GM21723 (cell line): ENCODE measurements at regions not wholly inside any gene's neighbourhood (a gene's known extent, or its start where the extent isn't known, plus 50 kb on each side); places are given as distances from the start of the nearest gene placed in this dataset.
"Not testable (repeated sequence)": the region's sequence is repeated elsewhere in the genome, so short reads cannot be mapped to it uniquely, and the experiment has no call there.

Experiments
- ATAC-seq: cut with Tn5 transposase; IDR thresholded peaks from one replicate; pipeline ENCODE4 v1.9.1; 2021; ENCODE audit warnings: mild to moderate bottlenecking, moderate library complexity; ENCODE audit not compliant: unreplicated experiment

DNA sequence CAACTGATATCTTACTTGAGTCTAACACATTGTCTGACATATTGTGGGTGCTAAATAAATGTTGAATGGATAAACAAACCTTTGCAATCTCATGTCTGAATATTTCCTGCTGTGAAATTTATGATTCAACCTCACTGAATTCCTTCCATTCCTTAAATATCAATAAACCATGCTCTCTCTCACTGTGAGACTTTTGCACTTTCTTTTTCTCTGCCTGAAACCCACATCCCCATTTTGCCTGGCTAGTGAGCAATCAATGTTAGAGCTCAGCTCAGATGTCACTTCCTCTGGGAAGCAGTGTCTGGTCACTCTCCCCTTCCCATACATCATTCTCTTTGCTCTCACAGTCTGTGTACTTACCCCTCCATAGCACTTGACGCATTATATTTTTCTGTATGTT is 383.7 kb upstream of the TRPC7 start:
- ATAC-seq = no peak

GRCh38 chr5:136743052-136743451 is 377.7 kb upstream of the TRPC7 start:
- ATAC-seq = no peak

GRCh38 chr5:136740228-136740627 is 374.9 kb upstream of the TRPC7 start:
- no peak for ATAC-seq

DNA sequence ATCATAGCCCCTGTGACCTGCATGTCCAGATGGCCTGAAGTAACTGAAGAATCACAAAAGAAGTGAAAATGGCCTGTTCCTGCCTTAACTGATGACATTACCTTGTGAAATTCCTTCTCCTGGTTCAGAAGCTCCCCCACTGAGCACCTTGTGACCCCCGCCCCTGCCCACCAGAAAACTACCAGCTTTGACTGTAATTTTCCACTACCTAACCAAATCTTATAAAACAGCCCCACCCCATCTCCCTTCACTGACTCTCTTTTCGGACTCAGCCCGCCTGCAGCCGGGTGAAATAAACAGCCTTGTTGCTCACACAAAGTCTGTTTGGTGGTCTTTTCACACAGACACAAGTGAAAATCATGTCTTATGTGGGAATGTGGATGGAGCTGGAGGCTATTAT is 373.9 kb upstream of the TRPC7 start:
- not testable (repeated sequence) for ATAC-seq

DNA sequence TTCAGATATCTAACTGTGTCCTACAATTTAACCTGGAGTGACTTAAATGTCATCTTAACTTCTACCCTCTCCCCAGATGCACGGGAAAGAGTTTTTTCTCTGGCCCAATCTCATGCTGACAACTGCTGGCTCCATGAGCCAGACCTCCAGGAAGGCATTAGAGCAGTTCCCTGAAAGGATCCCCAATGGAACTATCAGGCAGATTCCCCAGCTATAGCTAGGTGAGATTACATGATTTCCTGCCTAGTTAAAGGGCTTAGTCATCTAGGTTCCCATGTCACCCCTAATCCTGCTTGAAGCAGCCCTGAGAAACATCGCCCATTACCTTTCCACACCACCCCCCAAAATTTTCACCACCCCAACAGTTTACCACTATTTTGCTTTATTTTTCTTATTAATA is 373.5 kb upstream of the TRPC7 start:
- ATAC-seq = no peak

- no peak for ATAC-seq
These were observed 370.7 kb upstream of the TRPC7 start for GRCh38 chr5:136736021-136736420.

GRCh38 chr5:136735611-136736010 is 370.3 kb upstream of the TRPC7 start:
- ATAC-seq = not testable (repeated sequence)

DNA sequence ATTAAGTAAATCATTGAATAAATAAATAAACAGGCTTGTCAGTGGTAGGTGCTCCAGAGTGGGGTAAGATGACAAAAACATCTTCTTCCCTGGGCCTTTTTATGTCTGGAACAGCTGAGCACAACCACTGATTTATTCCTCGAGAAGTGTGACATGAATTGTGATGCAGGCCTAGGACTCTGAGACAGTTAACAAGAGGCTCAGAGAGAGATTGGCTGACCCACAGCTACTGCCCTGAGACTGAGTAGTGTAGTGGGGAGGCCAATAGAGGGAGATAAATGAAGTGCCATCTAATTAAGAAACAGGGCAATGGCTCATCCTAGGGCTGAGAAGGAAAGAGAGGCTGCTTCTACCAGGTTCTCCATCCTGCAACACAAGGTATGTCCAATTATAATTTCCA is 369.3 kb upstream of the TRPC7 start:
- no peak for ATAC-seq

DNA sequence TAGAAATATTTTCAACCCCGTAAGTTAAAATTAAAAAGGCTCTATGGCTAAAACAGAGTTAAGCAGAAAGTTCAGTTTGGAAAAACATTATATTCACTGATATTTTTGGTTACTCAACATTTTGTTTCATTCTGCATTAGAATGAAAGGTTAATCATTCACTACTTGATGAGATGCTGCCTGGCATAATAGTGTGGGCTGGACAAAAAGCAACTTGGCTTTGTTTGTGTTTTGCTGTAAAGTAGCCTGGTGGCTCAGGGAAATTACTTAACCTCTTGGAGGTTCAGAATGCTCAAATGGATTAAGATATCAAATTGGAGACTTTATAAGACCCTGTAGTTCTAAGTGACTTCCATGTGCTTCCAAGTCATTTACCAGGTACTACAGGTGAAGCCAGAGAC is 367.4 kb upstream of the TRPC7 start:
- no peak for ATAC-seq

DNA sequence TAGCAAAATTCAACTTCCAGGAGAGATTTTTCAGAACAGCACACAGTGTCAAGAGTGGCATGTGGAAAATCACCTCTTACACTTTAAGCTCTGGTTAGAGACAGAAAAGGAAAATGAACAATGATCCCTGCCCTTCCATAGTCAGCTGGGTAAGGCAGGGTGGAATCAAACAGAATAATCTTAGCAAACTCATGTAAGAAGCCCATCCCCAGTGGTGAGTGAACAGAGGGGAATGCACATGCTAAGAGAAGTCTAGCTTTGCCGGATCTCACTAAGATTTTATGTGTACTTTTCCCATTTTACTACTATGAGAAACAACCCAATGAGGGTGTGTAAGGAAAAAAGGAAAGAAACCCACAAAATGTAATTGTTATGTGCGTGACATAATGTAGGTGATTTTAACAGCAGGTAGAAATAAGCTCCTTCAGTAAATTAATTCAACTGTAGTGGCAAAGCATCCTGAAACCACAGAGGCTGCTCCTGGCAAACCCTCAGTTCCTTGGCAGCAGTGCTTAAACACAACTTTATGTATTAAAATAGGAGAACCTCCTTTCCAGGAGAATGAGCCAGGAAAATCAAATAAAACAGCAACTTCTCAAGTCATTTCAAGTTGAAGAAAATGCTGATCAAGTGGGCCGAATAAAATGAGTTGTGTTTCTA is 366.0 kb upstream of the TRPC7 start:
- no peak for ATAC-seq

GRCh38 chr5:136730426-136730825 is 365.1 kb upstream of the TRPC7 start:
- no peak for ATAC-seq

DNA sequence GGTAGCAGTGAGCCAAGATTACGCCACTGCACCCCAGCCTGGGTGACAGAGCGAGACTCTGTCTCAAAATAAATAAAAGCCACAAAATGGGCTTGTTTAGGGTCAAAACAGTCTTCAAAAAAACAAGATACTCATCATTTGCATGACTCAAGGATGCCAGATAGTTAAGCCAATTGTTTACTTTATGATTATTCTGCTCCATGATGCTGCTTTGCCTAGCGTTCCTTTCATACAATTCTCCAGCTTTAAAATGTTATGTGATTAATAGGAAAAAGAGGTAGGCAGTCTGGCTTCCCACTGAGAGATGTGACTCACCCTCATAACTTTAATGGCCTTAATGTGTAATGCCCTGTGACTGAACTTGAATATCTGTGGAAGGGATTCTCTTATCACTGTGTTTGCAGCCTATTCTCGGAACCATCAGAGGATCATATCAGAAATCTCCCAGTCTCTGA is 364.6 kb upstream of the TRPC7 start:
- no peak for ATAC-seq

DNA sequence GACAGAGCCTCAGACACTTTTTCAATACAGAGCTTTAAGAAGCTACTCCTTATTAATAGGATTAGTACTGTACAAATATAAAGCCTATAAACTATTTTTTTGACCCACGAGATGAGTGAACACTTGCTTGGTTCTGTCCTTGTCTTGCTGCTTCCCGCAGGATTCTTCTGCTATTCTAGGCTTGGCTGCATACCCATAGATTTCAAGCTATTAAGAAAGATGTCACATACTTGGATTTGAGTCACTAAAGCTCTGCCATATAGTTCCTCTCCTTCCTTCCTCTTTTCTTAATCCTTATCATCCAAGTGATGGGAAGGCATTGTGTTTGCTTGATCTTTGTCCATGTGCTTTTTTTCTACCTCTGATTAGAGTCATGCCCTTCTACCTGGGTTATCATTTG is 361.2 kb upstream of the TRPC7 start:
- no peak for ATAC-seq

- no peak for ATAC-seq
These were observed 358.8 kb upstream of the TRPC7 start for GRCh38 chr5:136724161-136724560.

- ATAC-seq = no peak
These were observed 357.2 kb upstream of the TRPC7 start for GRCh38 chr5:136722581-136722980.

- ATAC-seq = no peak
These were observed 356.7 kb upstream of the TRPC7 start for GRCh38 chr5:136722086-136722485.

- no peak for ATAC-seq
These were observed 355.3 kb upstream of the TRPC7 start for GRCh38 chr5:136720674-136721073.

- ATAC-seq = no peak
These were observed 352.6 kb upstream of the TRPC7 start for GRCh38 chr5:136717917-136718316.

- ATAC-seq = no peak
These were observed 348.9 kb upstream of the TRPC7 start for GRCh38 chr5:136714286-136714685.

DNA sequence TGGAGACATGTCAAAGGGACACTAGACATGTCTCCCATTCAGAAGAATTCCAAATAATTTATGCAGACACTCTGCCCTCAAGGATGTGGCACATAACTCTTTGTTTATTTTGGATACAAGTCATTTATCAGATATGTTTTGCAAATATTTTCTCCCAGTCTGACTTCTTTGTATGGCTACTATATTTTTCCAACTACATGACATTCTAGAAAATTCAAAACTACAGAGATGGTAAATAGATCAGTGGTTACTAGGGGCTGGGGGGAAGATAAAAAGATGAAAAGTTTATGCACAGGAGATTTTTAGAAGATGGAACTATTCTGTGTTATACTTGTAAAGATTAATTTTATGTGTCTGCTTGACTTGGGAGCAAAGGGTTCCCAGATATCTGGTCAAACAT is 347.3 kb upstream of the TRPC7 start:
- no peak for ATAC-seq

GRCh38 chr5:136710834-136711233 is 345.5 kb upstream of the TRPC7 start:
- no peak for ATAC-seq

DNA sequence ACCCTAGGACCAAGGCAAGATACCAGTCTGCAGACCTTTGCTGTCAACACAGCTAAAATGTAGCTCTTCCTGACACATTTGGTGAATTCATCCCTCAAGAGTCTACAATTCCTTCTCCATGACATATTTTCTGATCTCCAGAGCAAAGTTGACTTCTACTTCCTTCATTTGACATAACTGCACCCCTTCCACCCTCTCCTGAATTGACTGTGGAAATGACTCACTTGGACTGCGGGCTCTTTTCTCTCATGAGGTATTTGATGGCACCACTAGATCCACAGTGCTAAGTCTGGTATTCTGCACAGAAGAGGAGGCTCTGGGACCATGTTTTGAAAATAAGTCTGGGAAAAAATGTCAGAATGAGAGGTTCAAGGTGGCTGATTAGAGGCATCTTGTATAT is 338.4 kb upstream of the TRPC7 start:
- ATAC-seq = no peak

GRCh38 chr5:136703036-136703435 is 337.7 kb upstream of the TRPC7 start:
- no peak for ATAC-seq
